ENCODE measurements at regions not wholly inside any gene's neighbourhood (a gene's known extent, or its start where the extent isn't known, plus 50 kb on each side); places are given as distances from the start of the nearest gene placed in this dataset.

DNA sequence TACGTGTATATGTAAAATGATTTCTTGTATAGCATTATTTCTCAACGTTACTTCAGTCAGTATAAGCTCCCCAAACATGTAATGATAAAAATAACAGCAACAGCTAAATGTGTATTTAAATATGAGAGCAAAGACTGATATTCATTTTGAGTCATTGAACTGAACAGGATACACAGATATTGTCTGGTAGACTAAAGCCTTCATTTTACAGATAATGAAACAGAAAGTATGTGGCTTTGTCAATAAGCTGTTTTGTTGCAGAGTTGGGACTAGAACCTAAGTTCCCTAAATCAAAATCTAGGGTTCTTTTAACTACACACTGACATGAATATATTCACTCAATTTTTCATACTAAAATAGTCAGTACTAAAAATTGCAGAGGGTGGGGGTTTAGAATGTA is 80.4 kb upstream of the MARCHF11 start:
- TF ChIP-seq FOXP2 (optimal IDR thresholded peaks at IDR 0.05; ENCODE audit: borderline replicate concordance, extremely low read depth, extremely low read length, insufficient read depth) = no peak

DNA sequence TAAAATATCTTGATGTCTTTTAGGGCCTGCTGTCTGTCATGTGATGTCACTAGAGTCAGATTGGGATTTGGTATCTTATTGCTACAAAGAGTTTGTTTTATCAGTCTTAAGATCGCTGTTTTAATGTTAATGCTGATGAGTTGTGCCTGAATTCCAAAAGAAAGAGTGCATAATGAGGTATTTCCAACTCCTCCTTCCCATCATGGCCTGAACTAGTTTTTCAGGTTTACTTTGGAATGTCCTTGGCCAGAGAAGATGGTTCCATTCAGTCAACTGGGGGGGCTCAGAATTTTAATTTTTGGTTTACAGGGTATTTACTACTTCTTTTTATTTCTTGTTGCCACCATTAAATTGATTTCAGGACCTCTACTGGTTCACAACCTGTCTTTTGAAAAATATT is 74.3 kb upstream of the MARCHF11 start:
- TF ChIP-seq SIN3A (IDR thresholded peaks at IDR 0.05; ENCODE audit: borderline replicate concordance, insufficient read depth, low read length) (no peak), TAF1 (IDR thresholded peaks at IDR 0.05; ENCODE audit: borderline replicate concordance, insufficient read depth, low read length) (no peak), FOXP2 (optimal IDR thresholded peaks at IDR 0.05; ENCODE audit: borderline replicate concordance, extremely low read depth, extremely low read length, insufficient read depth) (no peak), POLR2AphosphoS5 (IDR thresholded peaks at IDR 0.05; ENCODE audit: low read depth, low read length) (no peak)
- TF ChIP-seq, protein P1, sequence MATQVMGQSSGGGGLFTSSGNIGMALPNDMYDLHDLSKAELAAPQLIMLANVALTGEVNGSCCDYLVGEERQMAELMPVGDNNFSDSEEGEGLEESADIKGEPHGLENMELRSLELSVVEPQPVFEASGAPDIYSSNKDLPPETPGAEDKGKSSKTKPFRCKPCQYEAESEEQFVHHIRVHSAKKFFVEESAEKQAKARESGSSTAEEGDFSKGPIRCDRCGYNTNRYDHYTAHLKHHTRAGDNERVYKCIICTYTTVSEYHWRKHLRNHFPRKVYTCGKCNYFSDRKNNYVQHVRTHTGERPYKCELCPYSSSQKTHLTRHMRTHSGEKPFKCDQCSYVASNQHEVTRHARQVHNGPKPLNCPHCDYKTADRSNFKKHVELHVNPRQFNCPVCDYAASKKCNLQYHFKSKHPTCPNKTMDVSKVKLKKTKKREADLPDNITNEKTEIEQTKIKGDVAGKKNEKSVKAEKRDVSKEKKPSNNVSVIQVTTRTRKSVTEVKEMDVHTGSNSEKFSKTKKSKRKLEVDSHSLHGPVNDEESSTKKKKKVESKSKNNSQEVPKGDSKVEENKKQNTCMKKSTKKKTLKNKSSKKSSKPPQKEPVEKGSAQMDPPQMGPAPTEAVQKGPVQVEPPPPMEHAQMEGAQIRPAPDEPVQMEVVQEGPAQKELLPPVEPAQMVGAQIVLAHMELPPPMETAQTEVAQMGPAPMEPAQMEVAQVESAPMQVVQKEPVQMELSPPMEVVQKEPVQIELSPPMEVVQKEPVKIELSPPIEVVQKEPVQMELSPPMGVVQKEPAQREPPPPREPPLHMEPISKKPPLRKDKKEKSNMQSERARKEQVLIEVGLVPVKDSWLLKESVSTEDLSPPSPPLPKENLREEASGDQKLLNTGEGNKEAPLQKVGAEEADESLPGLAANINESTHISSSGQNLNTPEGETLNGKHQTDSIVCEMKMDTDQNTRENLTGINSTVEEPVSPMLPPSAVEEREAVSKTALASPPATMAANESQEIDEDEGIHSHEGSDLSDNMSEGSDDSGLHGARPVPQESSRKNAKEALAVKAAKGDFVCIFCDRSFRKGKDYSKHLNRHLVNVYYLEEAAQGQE (IDR thresholded peaks at IDR 0.05; ENCODE audit: insufficient read depth in 1 of 2, low read depth in 2 of 2, low read length in 2 of 2) = no peak

DNA sequence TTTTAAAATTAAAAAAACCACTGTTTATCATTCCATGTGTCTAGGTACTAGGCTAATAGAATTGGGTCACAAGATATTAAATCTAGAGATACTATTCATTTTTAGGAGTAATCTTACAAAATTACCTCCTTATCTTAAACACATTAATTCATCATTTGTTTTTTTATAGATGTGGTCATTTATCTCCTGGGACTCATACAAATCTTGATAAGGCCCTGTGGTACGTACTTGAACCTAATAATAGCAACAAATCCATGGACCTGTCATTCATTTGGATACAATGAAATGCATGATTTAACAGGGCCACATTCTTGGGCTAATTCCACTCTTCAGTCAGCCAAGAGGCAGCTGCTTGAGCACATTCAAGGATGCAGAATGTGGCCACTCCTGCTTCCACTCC is 66.4 kb upstream of the MARCHF11 start:
- no peak for TF ChIP-seq SIN3A (IDR thresholded peaks at IDR 0.05; ENCODE audit: borderline replicate concordance, insufficient read depth, low read length)
- TF ChIP-seq FOXP2 (optimal IDR thresholded peaks at IDR 0.05; ENCODE audit: borderline replicate concordance, extremely low read depth, extremely low read length, insufficient read depth) = no peak
- no peak for TF ChIP-seq POLR2AphosphoS5 (IDR thresholded peaks at IDR 0.05; ENCODE audit: low read depth, low read length)
- no peak for TF ChIP-seq TAF1 (IDR thresholded peaks at IDR 0.05; ENCODE audit: borderline replicate concordance, insufficient read depth, low read length)
- TF ChIP-seq, protein P1 (IDR thresholded peaks at IDR 0.05; ENCODE audit: insufficient read depth in 1 of 2, low read depth in 2 of 2, low read length in 2 of 2) = no peak

DNA sequence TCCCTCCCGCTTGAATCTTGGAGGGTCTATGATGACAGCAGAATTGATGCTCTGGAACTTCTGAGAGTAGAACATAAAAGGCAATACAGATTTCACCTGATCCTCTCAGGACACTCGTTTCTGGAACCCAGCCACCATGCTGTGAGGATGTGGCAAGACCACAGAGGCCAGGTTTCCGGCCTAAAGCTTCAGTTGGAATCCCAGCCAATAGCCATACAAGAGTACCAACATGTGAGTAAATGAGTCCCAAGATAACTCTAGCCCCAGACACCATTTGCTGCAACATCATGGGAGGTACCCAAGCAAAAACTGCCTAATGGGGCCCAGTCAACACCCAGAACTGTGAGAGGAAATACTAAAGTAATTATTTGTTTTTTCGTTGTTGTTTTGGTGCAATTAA is 65.7 kb upstream of the MARCHF11 start:
- TF ChIP-seq, protein P1 (IDR thresholded peaks at IDR 0.05; ENCODE audit: insufficient read depth in 1 of 2, low read depth in 2 of 2, low read length in 2 of 2) = no peak
- no peak for TF ChIP-seq TAF1 (IDR thresholded peaks at IDR 0.05; ENCODE audit: borderline replicate concordance, insufficient read depth, low read length)

DNA sequence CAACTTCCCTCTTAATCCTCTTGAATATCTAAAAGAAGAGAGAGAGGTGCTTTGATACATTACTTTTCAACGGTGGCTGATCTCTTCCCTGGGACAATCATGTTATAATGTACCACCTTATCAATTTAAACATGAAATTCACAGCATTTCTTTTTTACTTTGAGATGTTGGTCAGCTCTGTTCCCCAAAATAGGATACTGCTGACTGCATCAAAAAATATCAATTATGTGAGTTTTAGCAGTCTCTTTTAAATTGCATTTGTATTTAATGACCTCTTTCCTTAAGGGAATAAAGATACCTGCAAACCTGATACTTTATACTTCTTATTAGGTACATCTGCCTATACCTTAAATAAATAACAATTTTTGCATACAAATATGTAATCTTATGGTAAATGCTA is 58.4 kb upstream of the MARCHF11 start:
- no peak for TF ChIP-seq SIN3A (IDR thresholded peaks at IDR 0.05; ENCODE audit: borderline replicate concordance, insufficient read depth, low read length)
- TF ChIP-seq, protein P1 (IDR thresholded peaks at IDR 0.05; ENCODE audit: insufficient read depth in 1 of 2, low read depth in 2 of 2, low read length in 2 of 2) = no peak

DNA sequence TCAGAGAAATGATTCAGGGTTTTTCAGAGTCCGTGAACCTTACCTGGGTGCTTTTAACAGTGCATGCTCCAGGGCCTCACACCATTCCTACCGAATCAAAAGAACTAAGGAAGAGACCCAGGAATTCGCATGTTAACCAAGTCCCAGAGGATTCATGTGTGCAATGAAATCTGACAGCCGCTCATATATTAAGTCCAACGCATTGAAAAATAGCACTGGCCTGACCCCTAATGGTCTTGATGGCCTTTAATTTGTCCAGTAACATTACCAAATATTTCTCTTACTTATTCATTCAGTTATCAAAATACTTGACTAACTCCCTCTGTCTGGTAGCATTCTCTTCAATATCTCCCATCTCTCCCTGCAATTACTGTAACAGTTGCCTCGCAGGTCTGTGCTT is 55.0 kb upstream of the MARCHF11 start:
- TF ChIP-seq TAF1 (IDR thresholded peaks at IDR 0.05; ENCODE audit: borderline replicate concordance, insufficient read depth, low read length) = no peak
- TF ChIP-seq, protein P1 (IDR thresholded peaks at IDR 0.05; ENCODE audit: insufficient read depth in 1 of 2, low read depth in 2 of 2, low read length in 2 of 2) = no peak
- no peak for TF ChIP-seq POLR2AphosphoS5 (IDR thresholded peaks at IDR 0.05; ENCODE audit: low read depth, low read length)
- no peak for TF ChIP-seq FOXP2 (optimal IDR thresholded peaks at IDR 0.05; ENCODE audit: borderline replicate concordance, extremely low read depth, extremely low read length, insufficient read depth)
- TF ChIP-seq SIN3A (IDR thresholded peaks at IDR 0.05; ENCODE audit: borderline replicate concordance, insufficient read depth, low read length) = no peak
